ENCODE measurements at regions not wholly inside any gene's neighbourhood (a gene's known extent, or its start where the extent isn't known, plus 50 kb on each side); places are given as distances from the start of the nearest gene placed in this dataset.

DNA sequence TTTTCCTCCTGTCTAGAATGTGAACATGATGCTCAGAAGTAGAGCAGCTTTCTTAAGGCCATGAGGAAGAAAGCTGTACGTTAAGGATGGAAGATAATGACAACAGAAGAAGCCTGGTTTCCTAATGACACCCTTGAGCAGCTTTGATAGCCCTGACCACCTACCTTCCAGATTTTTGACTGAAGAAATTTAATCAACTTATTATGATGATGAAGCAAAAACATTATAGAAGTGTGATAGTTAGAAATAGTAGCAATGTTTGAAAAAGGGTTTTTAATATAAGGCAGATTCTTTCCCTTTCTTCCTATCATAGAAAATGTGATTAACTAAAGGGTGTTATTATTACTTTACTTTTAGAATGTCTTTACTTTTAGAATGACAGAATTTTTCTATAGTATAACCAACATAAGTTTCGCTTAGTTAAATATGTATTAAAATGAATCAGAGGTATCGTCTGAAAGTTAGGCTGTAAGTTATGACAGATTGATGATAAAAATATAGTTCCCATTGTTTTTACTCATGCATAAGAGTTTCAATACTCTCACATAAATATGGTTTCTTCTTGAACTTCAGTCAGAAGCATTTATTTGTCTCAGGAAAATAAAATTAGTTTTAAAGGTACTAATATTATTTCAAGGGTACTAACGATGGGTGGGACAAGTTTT, 50.1 kb upstream of the PPFIA2 start:
- H3K36me3 ChIP-seq (ENCODE audit: control insufficient read depth, insufficient read depth, low read length): no peaks in the 10 kb centered on the region
- no peak for ATAC-seq
- H3K4me2 ChIP-seq (ENCODE audit: insufficient read depth, low read length): no peak overlapping the region
- ChIA-PET CTCF (ENCODE audit: low intra/inter-chr PET ratio) (no interaction called here), POLR2A (no interaction called here)
- no peaks in the 10 kb centered on the region for H3K27me3 ChIP-seq (ENCODE audit: control insufficient read depth in 2 of 2, insufficient read depth in 2 of 2, low read length in 2 of 2)
- H4K20me1 ChIP-seq (replicated peaks; ENCODE audit: control insufficient read depth, insufficient read depth, low read length): no peaks in the 10 kb centered on the region
- 0% methylated on average over 4 of the region's 4 CpGs for WGBS (ENCODE audit: insufficient coverage, low coverage, missing lambda C conversion rate)
- H2AFZ ChIP-seq (ENCODE audit: low read depth, low read length): no peak overlapping the region
- H3K4me3 ChIP-seq: no peak overlapping the region
- H3K9me1 ChIP-seq (ENCODE audit: control insufficient read depth, insufficient read depth, low read length): no peaks in the 10 kb centered on the region
- no peak for DNase-seq (ENCODE audit: extremely low read depth in 1 of 4, low spot score in 3 of 4)
- no peak overlapping the region for H3K9ac ChIP-seq (ENCODE audit: insufficient read depth in 1 of 2, low read depth in 2 of 2, low read length in 2 of 2)
- in situ Hi-C loops (cut with MboI): no loop called here
- intact Hi-C loops (cut with micrococcal nuclease): no loop called here
- BruUV-seq (replicated peaks): no TSS peak
- H3K27ac ChIP-seq (ENCODE audit: extremely low read depth, low read depth, low read length): no peak overlapping the region
- no peaks in the 10 kb centered on the region for H3K4me1 ChIP-seq (replicated peaks in 1 of 2; ENCODE audit: control insufficient read depth in 2 of 2, insufficient read depth in 2 of 2, low read length in 2 of 2)
- no peak for FAIRE-seq
- TF ChIP-seq HIVEP1 (CRISPR knock-in tag; IDR thresholded peaks at IDR 0.05) (no peak), C11orf30 (IDR thresholded peaks at IDR 0.05; ENCODE audit: low read depth) (peak; percentile 14; the same call in 1 of the 2 replicates)
- no peaks in the 10 kb centered on the region for H3K9me3 ChIP-seq (replicated peaks; ENCODE audit: control insufficient read depth, insufficient read depth, low read depth, low read length)
- no peaks in the 10 kb centered on the region for H3K79me2 ChIP-seq (ENCODE audit: control insufficient read depth, insufficient read depth, low read length)

Data from K562 (cell line).